Right cardiac atrium (tissue), 5 donors: ENCODE measurements at regions not wholly inside any gene's neighbourhood (a gene's known extent, or its start where the extent isn't known, plus 50 kb on each side); places are given as distances from the start of the nearest gene placed in this dataset.

Source experiments
- ATAC-seq, 2 donors: fragments of 200-7000 bp; cut with Tn5 transposase; one replicate each; pipeline versions ENCODE4 v1.8.0 to v1.9.1; 2020; ENCODE audit warnings: moderate library complexity in 2 of 2, mild to moderate bottlenecking in 1 of 2
- DNase-seq, 3 donors: peaks; one replicate each; pipeline ENCODE4 v3.0.0-alpha.2; 2020
- H3K27ac ChIP-seq: one replicate; pipeline ENCODE4 v1.5.1; 2013; ENCODE audit warnings: mild to moderate bottlenecking, low read length, control low read depth, moderate library complexity
- H3K27me3 ChIP-seq: one replicate; pipeline ENCODE4 v1.6.1; 2013; ENCODE audit not compliant: control insufficient read depth, insufficient read depth
- H3K4me1 ChIP-seq: one replicate; pipeline ENCODE4 v1.6.1; 2013; ENCODE audit warnings: low read length; ENCODE audit not compliant: control insufficient read depth, insufficient read depth
- H3K4me3 ChIP-seq: one replicate; pipeline ENCODE4 v1.5.1; 2013; ENCODE audit warnings: low read length, control low read depth
- H3K9me3 ChIP-seq: one replicate; pipeline ENCODE4 v1.6.1; 2013; ENCODE audit warnings: low read length; ENCODE audit not compliant: control insufficient read depth
- WGBS: extraction: QIAGEN DNeasy Blood & Tissue Kit; methylation state at CpG from one replicate; pipeline ENCODE4 v1.1.7; 2013; 5-methylcytosine and 5-hydroxymethylcytosine counted together
- intact Hi-C, 4 donors: fragments of 100-400 bp; cut with DNase I; formaldehyde crosslinking; loops; one replicate each; pipeline versions ENCODE4 v1.11.0 to v1.14.0; 2022 to 2023
- donor health status: healthy with polysubstance abuse.
- donor health status: DM: no; HTN: yes; CAD: no.
- donor health status: DM: no; HTN: no; CAD: no.
- donor health status: DM: no; HTN: yes; CAD: no; lungs with severe emphysema.
- donor health status: DM: yes; HTN: yes; CAD: no.

DNA sequence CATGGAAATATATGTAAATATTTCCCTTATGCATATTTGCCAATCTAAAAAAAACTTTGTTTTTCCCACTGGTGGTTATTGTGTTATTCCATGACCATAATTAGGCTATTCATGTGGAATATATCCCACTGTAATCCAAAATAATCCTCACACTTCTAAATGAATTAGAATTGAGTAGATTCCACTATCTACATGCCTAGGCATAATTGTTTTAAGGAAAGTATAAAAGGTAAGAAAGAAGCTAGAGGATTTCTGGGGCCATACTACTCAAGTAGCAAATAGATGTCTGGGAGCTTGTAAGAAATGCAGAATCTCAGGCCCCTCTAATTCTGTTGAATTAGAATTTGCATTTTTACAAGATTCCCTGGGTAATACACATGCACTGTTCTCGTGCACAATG, 83.5 kb upstream of the RRP15 start:
- no peaks in the 10 kb centered on the region for H3K4me1 ChIP-seq
- no peak overlapping the region for H3K27ac ChIP-seq
- DNase-seq: no peak
- intact Hi-C loops: no loop called here
- H3K9me3 ChIP-seq: no peaks in the 10 kb centered on the region
- H3K4me3 ChIP-seq: no peak overlapping the region
- ATAC-seq: no peak
- H3K27me3 ChIP-seq: no peaks in the 10 kb centered on the region
- 66% methylated on average over 1 of the region's 1 CpG for WGBS

- intact Hi-C loops: no loop called here
- no peak for ATAC-seq
- Histone ChIP-seq H3K4me3 (no peak overlapping the region), H3K4me1 (no peaks in the 10 kb centered on the region), H3K9me3 (no peaks in the 10 kb centered on the region), H3K27ac (no peak overlapping the region), H3K27me3 (no peaks in the 10 kb centered on the region)
- DNase-seq: no peak
These were observed 79.4 kb upstream of the RRP15 start for GRCh38 chr1:218205721-218206120.

- Histone ChIP-seq H3K27me3 (no peaks in the 10 kb centered on the region), H3K4me1 (no peaks in the 10 kb centered on the region), H3K9me3 (no peaks in the 10 kb centered on the region), H3K27ac (no peak overlapping the region), H3K4me3 (no peak overlapping the region)
- WGBS: 69% methylated on average over 3 of the region's 3 CpGs
- DNase-seq: no peak
- no peak for ATAC-seq
- intact Hi-C loops: no loop called here
These were observed 77.9 kb upstream of the RRP15 start for GRCh38 chr1:218207194-218207593.

GRCh38 chr1:218209351-218209861, 75.7 kb upstream of the RRP15 start:
- intact Hi-C loops: no loop called here
- no peaks in the 10 kb centered on the region for H3K9me3 ChIP-seq
- WGBS: 63% methylated on average over 3 of the region's 3 CpGs
- ATAC-seq: no peak
- H3K4me1 ChIP-seq: no peaks in the 10 kb centered on the region
- H3K4me3 ChIP-seq: no peak overlapping the region
- no peaks in the 10 kb centered on the region for H3K27me3 ChIP-seq
- H3K27ac ChIP-seq: no peak overlapping the region
- DNase-seq: no peak

- no peaks in the 10 kb centered on the region for H3K4me1 ChIP-seq
- no peaks in the 10 kb centered on the region for H3K27me3 ChIP-seq
- no peaks in the 10 kb centered on the region for H3K9me3 ChIP-seq
- intact Hi-C loops: no loop called here
- no peak for DNase-seq
- H3K27ac ChIP-seq: no peak overlapping the region
- ATAC-seq: no peak
- no peak overlapping the region for H3K4me3 ChIP-seq
These were observed 73.9 kb upstream of the RRP15 start for GRCh38 chr1:218211241-218211640.

GRCh38 chr1:218217040-218217439, 68.1 kb upstream of the RRP15 start:
- Histone ChIP-seq H3K4me3 (no peak overlapping the region), H3K9me3 (no peaks in the 10 kb centered on the region), H3K27me3 (no peaks in the 10 kb centered on the region), H3K4me1 (no peaks in the 10 kb centered on the region), H3K27ac (no peak overlapping the region)
- WGBS: 42% methylated on average over 4 of the region's 4 CpGs
- ATAC-seq (no peak), DNase-seq (no peak)
- intact Hi-C loops: no loop called here

DNA sequence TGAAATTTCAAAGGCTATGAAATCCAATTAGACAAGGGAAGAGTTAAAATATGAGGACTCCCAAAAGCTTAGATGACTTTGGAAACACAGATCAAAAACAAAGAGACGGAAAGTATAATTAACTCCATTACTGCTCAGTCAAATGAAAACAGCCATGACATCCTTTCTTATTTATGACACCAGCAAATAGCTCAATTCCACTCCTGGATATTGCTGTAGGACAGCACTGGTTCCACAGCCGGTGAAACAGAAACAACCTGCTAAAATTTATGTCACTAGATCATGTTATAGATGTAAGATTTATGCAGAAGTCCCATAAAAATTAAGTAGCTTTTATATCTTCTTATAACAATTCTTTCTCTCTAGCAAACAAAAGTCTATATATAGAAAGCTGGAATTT, 65.6 kb upstream of the RRP15 start:
- WGBS: 62% methylated on average over 2 of the region's 2 CpGs
- no peaks in the 10 kb centered on the region for H3K27me3 ChIP-seq
- intact Hi-C loops: no loop called here
- no peaks in the 10 kb centered on the region for H3K9me3 ChIP-seq
- no peaks in the 10 kb centered on the region for H3K4me1 ChIP-seq
- ATAC-seq (no peak), DNase-seq (no peak)
- no peak overlapping the region for H3K27ac ChIP-seq
- no peak overlapping the region for H3K4me3 ChIP-seq

DNA sequence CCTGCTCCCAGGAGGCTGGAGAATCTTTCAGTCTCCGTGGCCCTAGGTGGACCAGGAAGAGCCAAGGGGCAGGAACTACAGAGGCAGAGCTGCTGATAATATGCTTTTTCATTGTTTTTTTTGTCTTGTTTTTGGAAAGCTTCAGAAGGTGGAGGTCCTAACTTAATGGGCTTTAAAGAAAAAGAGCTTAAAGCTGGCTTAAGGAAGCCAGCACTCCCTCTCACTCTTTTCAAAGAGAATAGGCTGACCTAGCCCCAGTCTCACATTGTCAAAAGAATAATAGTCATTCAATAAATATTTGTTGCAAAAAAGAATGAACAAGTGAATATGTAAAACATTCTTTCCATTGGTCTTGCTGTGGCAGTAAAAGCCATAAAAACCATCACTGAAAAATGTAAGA, 61.0 kb upstream of the RRP15 start:
- intact Hi-C loops: no loop called here
- Histone ChIP-seq H3K27ac (no peak overlapping the region), H3K4me1 (no peaks in the 10 kb centered on the region), H3K4me3 (no peak overlapping the region), H3K9me3 (no peaks in the 10 kb centered on the region), H3K27me3 (no peaks in the 10 kb centered on the region)
- WGBS: 60% methylated on average over 1 of the region's 1 CpG
- ATAC-seq: no peak
- DNase-seq: no peak

GRCh38 chr1:218226005-218226404, 59.1 kb upstream of the RRP15 start:
- no peak for DNase-seq
- H3K4me1 ChIP-seq: no peaks in the 10 kb centered on the region
- 82% methylated on average over 5 of the region's 5 CpGs for WGBS
- intact Hi-C loops: no loop called here
- H3K27me3 ChIP-seq: no peaks in the 10 kb centered on the region
- no peak for ATAC-seq
- no peak overlapping the region for H3K4me3 ChIP-seq
- H3K9me3 ChIP-seq: no peaks in the 10 kb centered on the region
- H3K27ac ChIP-seq: no peak overlapping the region
